NCI-H2171 (cell line): ENCODE measurements at regions not wholly inside any gene's neighbourhood (a gene's known extent, or its start where the extent isn't known, plus 50 kb on each side); places are given as distances from the start of the nearest gene placed in this dataset.

Experiments
- DNase-seq: peaks from one replicate; lab custom pipeline; 2025; lab: John Stamatoyannopoulos, UW

- DNase-seq: no peak
These were observed 384.4 kb downstream of the EIPR1 start for GRCh38 chr2:2993172-2993692.

GRCh38 chr2:2992634-2993033 lies 385.0 kb downstream of the EIPR1 start:
- no peak for DNase-seq

GRCh38 chr2:2985020-2985419 lies 392.6 kb downstream of the EIPR1 start:
- no peak for DNase-seq

GRCh38 chr2:2981000-2981399 lies 396.6 kb downstream of the EIPR1 start:
- no peak for DNase-seq

GRCh38 chr2:2974982-2975381 lies 402.6 kb downstream of the EIPR1 start:
- DNase-seq: no peak

GRCh38 chr2:2960441-2961133 lies 417.0 kb downstream of the EIPR1 start:
- peak; percentile 31 for DNase-seq

GRCh38 chr2:2950403-2950952 lies 427.1 kb downstream of the EIPR1 start:
- no peak for DNase-seq

GRCh38 chr2:2947406-2947805 lies 430.2 kb downstream of the EIPR1 start:
- no peak for DNase-seq

- no peak for DNase-seq
These were observed 434.7 kb downstream of the EIPR1 start for GRCh38 chr2:2942906-2943305.

GRCh38 chr2:2942225-2942624 lies 435.4 kb downstream of the EIPR1 start:
- no peak for DNase-seq

GRCh38 chr2:2941205-2941604 lies 436.4 kb downstream of the EIPR1 start:
- DNase-seq: no peak

GRCh38 chr2:2940702-2941101 lies 436.9 kb downstream of the EIPR1 start:
- DNase-seq: no peak

- DNase-seq: no peak
These were observed 437.6 kb downstream of the EIPR1 start for GRCh38 chr2:2940061-2940460.

GRCh38 chr2:2939078-2939795 lies 438.4 kb downstream of the EIPR1 start:
- DNase-seq: no peak

- no peak for DNase-seq
These were observed 439.1 kb downstream of the EIPR1 start for GRCh38 chr2:2938481-2938880.

- DNase-seq: no peak
These were observed 442.0 kb downstream of the EIPR1 start for GRCh38 chr2:2935445-2936149.

GRCh38 chr2:2933426-2933825 lies 444.2 kb downstream of the EIPR1 start:
- DNase-seq: peak; percentile 10

- no peak for DNase-seq
These were observed 444.8 kb downstream of the EIPR1 start for GRCh38 chr2:2932692-2933305.

GRCh38 chr2:2932189-2932588 lies 445.4 kb downstream of the EIPR1 start:
- DNase-seq: no peak

- DNase-seq: no peak
These were observed 446.1 kb downstream of the EIPR1 start for GRCh38 chr2:2931318-2932075.

GRCh38 chr2:2930841-2931240 lies 446.8 kb downstream of the EIPR1 start:
- DNase-seq: no peak

- DNase-seq: no peak
These were observed 450.8 kb downstream of the EIPR1 start for GRCh38 chr2:2926858-2927175.
